Activated T-cell treated with anti-CD3 and anti-CD28 coated beads, Interleukin-2, amount 50 U/mL, for 24 hours (primary cell): ENCODE measurements at regions not wholly inside any gene's neighbourhood (a gene's known extent, or its start where the extent isn't known, plus 50 kb on each side); places are given as distances from the start of the nearest gene placed in this dataset.
"Not testable (repeated sequence)": the region's sequence is repeated elsewhere in the genome, so short reads cannot be mapped to it uniquely, and the experiment has no call there.

Source experiments
- DNase-seq: peaks from one replicate; pipeline ENCODE4 v3.0.0-alpha.2; 2020
- H3K27ac Mint-ChIP-seq: 2 replicates; pipeline ENCODE4 v1.8.0; 2020; ENCODE audit warnings: mild to moderate bottlenecking, mixed read lengths
- H3K27me3 Mint-ChIP-seq: 2 replicates; pipeline ENCODE4 v1.8.0; 2020; ENCODE audit warnings: mixed read lengths
- H3K36me3 Mint-ChIP-seq: 2 replicates; pipeline ENCODE4 v1.8.0; 2020; ENCODE audit warnings: low read depth, mixed read lengths
- H3K4me1 Mint-ChIP-seq: 2 replicates; pipeline ENCODE4 v1.8.0; 2020; ENCODE audit warnings: low read depth, mixed read lengths
- H3K4me3 Mint-ChIP-seq: 2 replicates; pipeline ENCODE4 v1.8.0; 2020; ENCODE audit warnings: mild to moderate bottlenecking, moderate library complexity, mixed read lengths
- H3K9me3 Mint-ChIP-seq: 2 replicates; pipeline ENCODE4 v1.8.0; 2020; ENCODE audit warnings: mixed read lengths

GRCh38 chr7:4523873-4524272, 158.2 kb upstream of the FOXK1 start:
- Mint-ChIP-seq H3K36me3 (no peaks in the 10 kb centered on the region), H3K27me3 (peaks cover 28% of the 10 kb centered on the region), H3K9me3 (no peaks in the 10 kb centered on the region), H3K27ac (no peak overlapping the region), H3K4me3 (no peak overlapping the region), H3K4me1 (no peaks in the 10 kb centered on the region)
- DNase-seq, result no peak

- no peaks in the 10 kb centered on the region for H3K4me1 Mint-ChIP-seq
- peaks cover 34% of the 10 kb centered on the region for H3K27me3 Mint-ChIP-seq
- H3K4me3 Mint-ChIP-seq, result no peak overlapping the region
- H3K27ac Mint-ChIP-seq, result no peak overlapping the region
- H3K36me3 Mint-ChIP-seq, result no peaks in the 10 kb centered on the region
- no peak for DNase-seq
- H3K9me3 Mint-ChIP-seq, result no peaks in the 10 kb centered on the region
Observed at GRCh38 chr7:4525884-4526283, 156.2 kb upstream of the FOXK1 start.

DNA sequence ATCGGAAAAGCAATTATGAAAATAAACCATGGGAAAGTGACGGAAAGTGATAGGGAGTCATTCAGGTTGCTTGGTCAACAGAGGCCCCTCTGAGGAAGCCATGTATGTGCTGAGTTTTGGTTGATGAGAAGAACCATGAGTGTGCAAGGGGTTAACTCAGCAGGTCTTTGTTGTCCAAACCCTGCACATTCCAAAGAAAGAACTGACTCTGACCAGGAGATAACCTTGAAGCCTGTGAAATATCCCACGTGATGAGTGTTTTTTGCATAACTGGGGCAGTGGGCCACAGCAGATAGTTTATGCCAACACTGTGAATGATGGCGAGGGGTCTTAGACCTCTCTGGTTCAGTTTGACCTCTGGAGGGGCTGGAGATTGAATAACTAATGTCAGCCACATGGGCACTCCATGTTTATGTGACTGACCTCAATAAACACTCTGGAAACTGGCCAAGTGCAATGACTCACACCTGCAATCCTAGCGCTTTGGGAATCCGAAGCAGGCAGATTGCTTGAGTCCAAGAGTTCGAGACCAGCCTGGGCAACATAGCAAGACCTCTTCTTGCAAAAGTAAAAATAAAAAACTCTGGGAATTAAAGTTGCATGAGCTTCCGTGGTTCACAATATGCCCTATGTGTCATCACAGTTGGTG, 154.0 kb upstream of the FOXK1 start:
- DNase-seq, result no peak
- H3K4me1 Mint-ChIP-seq, result no peaks in the 10 kb centered on the region
- H3K36me3 Mint-ChIP-seq, result no peaks in the 10 kb centered on the region
- no peaks in the 10 kb centered on the region for H3K9me3 Mint-ChIP-seq
- H3K4me3 Mint-ChIP-seq, result no peak overlapping the region
- H3K27me3 Mint-ChIP-seq, result peaks cover 24% of the 10 kb centered on the region
- no peak overlapping the region for H3K27ac Mint-ChIP-seq

DNA sequence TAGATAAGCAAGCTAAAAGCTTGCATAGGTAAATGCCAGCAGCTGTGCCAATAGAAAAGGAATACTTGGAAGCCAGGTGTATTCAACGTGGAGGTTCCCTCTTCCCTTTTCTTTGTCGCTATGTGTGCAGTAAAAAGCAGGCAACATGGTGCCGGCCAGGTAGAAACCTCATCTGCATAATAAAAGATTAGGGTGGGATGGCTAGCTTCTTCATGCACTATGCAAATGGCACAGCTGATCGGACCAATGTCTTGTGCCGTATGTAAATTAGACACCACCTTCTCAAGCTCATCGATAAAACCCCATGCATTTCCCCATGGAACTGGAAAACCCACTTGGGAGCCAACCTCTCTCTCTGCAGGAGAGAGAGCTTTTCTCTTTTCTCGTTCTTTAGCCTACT, 150.9 kb upstream of the FOXK1 start:
- no peak overlapping the region for H3K27ac Mint-ChIP-seq
- H3K9me3 Mint-ChIP-seq, result no peaks in the 10 kb centered on the region
- no peak for DNase-seq
- H3K36me3 Mint-ChIP-seq, result no peaks in the 10 kb centered on the region
- H3K27me3 Mint-ChIP-seq, result peaks cover 6% of the 10 kb centered on the region
- H3K4me1 Mint-ChIP-seq, result no peaks in the 10 kb centered on the region
- H3K4me3 Mint-ChIP-seq, result no peak overlapping the region

- H3K36me3 Mint-ChIP-seq, H3K27ac Mint-ChIP-seq, H3K27me3 Mint-ChIP-seq, H3K4me1 Mint-ChIP-seq, DNase-seq, H3K4me3 Mint-ChIP-seq, H3K9me3 Mint-ChIP-seq: not testable (repeated sequence)
Observed at GRCh38 chr7:4533339-4533738, 148.8 kb upstream of the FOXK1 start.

DNA sequence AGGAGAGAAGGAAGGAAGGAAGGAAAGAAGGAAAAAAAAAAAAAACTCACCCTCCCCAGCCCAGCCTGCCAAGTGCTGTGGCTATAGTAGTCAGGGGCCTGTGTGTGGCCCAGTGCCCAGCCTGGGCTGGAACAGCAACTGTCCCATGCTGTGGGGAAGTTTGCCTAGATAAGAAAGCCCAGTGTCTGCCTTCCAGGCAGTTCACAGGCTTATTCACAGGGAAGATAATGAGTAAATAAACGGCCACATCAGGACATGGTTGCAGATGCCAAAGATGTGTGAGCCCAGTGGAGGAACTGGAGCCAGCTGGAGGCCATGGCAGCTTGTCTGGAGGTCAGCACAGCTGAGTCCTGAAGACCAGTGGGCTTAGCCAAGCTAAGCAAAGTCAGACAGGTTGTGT, 132.4 kb upstream of the FOXK1 start:
- Mint-ChIP-seq H3K4me3 (no peak overlapping the region), H3K4me1 (no peaks in the 10 kb centered on the region)
- no peak for DNase-seq

GRCh38 chr7:4550117-4550516, 132.0 kb upstream of the FOXK1 start:
- Mint-ChIP-seq H3K4me3 (no peak overlapping the region), H3K9me3 (peaks cover 23% of the 10 kb centered on the region), H3K27ac (no peak overlapping the region), H3K4me1 (no peaks in the 10 kb centered on the region), H3K36me3 (no peaks in the 10 kb centered on the region), H3K27me3 (peaks cover 22% of the 10 kb centered on the region)
- no peak for DNase-seq

More for the DNA sequence above, 132.4 kb upstream of the FOXK1 start:
- Mint-ChIP-seq H3K36me3 (no peaks in the 10 kb centered on the region), H3K27ac (no peak overlapping the region), H3K9me3 (peaks cover 18% of the 10 kb centered on the region), H3K27me3 (peaks cover 22% of the 10 kb centered on the region)

- Mint-ChIP-seq H3K36me3 (no peaks in the 10 kb centered on the region), H3K4me3 (no peak overlapping the region), H3K27ac (no peak overlapping the region), H3K27me3 (peaks cover 41% of the 10 kb centered on the region), H3K9me3 (peaks cover 28% of the 10 kb centered on the region), H3K4me1 (no peaks in the 10 kb centered on the region)
- DNase-seq, result no peak
Observed at GRCh38 chr7:4552985-4553384, 129.1 kb upstream of the FOXK1 start.

GRCh38 chr7:4556868-4557793, 125.0 kb upstream of the FOXK1 start:
- peaks cover 47% of the 10 kb centered on the region for H3K27me3 Mint-ChIP-seq
- no peak for DNase-seq
- H3K4me1 Mint-ChIP-seq, result no peaks in the 10 kb centered on the region
- H3K36me3 Mint-ChIP-seq, result no peaks in the 10 kb centered on the region
- H3K4me3 Mint-ChIP-seq, result no peak overlapping the region
- H3K9me3 Mint-ChIP-seq, result peaks cover 28% of the 10 kb centered on the region
- no peak overlapping the region for H3K27ac Mint-ChIP-seq

DNA sequence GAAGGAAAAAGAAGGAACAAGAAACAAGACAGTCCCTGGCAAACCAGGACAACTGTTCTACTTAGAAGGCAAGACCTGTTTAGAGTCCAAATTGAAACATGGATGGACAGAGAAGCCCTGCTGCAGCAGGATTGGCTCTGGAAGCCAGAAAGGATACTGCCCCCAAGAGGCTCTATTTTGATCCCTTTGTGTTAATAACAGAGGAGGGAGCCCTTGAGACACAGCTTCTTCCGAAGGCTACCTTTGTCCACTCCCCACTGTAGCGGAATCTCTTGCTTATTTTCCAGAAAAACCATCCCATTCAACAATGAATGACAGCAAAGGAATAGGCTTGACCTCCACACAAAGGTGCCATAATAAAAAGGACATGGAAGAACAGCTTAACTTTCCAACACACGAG, 120.3 kb upstream of the FOXK1 start:
- no peak overlapping the region for H3K27ac Mint-ChIP-seq
- H3K4me1 Mint-ChIP-seq, result no peaks in the 10 kb centered on the region
- H3K36me3 Mint-ChIP-seq, result no peaks in the 10 kb centered on the region
- no peak overlapping the region for H3K4me3 Mint-ChIP-seq
- DNase-seq, result no peak
- H3K27me3 Mint-ChIP-seq, result peaks cover 44% of the 10 kb centered on the region
- no peaks in the 10 kb centered on the region for H3K9me3 Mint-ChIP-seq

- H3K27ac Mint-ChIP-seq, result no peak overlapping the region
- no peak for DNase-seq
- H3K27me3 Mint-ChIP-seq, result peaks cover 13% of the 10 kb centered on the region
- no peak overlapping the region for H3K4me3 Mint-ChIP-seq
- H3K4me1 Mint-ChIP-seq, result no peaks in the 10 kb centered on the region
- no peaks in the 10 kb centered on the region for H3K9me3 Mint-ChIP-seq
- H3K36me3 Mint-ChIP-seq, result no peaks in the 10 kb centered on the region
Observed at GRCh38 chr7:4566714-4567113, 115.4 kb upstream of the FOXK1 start.

GRCh38 chr7:4574851-4575250, 107.2 kb upstream of the FOXK1 start:
- Mint-ChIP-seq H3K9me3 (peaks cover 4% of the 10 kb centered on the region), H3K4me1 (no peaks in the 10 kb centered on the region), H3K27me3 (peaks cover 10% of the 10 kb centered on the region), H3K36me3 (no peaks in the 10 kb centered on the region), H3K27ac (no peak overlapping the region), H3K4me3 (no peak overlapping the region)
- no peak for DNase-seq

DNA sequence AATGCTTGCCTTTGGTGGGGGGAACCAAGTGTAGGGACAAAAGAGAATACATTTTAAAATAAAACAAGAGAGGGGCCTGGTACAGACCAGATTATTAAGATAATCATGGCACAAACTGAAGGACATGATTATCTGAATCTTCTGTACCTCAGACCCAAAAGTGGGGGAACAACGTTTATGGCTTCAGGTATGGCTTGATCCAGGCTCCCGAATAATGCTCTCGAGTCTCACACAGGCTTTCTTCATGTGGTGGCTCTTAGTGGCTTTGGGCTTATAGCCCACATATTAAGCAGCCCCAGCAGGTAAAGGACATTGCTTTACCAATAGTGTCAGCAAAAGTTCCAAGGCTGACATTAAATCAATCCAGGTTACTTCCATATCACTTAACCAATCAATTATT, 106.8 kb upstream of the FOXK1 start:
- no peak overlapping the region for H3K4me3 Mint-ChIP-seq
- peaks cover 4% of the 10 kb centered on the region for H3K9me3 Mint-ChIP-seq
- DNase-seq, result no peak
- no peaks in the 10 kb centered on the region for H3K36me3 Mint-ChIP-seq
- H3K4me1 Mint-ChIP-seq, result no peaks in the 10 kb centered on the region
- peaks cover 12% of the 10 kb centered on the region for H3K27me3 Mint-ChIP-seq
- H3K27ac Mint-ChIP-seq, result no peak overlapping the region

GRCh38 chr7:4602905-4603842, 78.9 kb upstream of the FOXK1 start:
- no peak overlapping the region for H3K4me3 Mint-ChIP-seq
- H3K36me3 Mint-ChIP-seq, result no peaks in the 10 kb centered on the region
- no peaks in the 10 kb centered on the region for H3K27me3 Mint-ChIP-seq
- no peaks in the 10 kb centered on the region for H3K4me1 Mint-ChIP-seq
- no peak for DNase-seq
- H3K9me3 Mint-ChIP-seq, result no peaks in the 10 kb centered on the region
- H3K27ac Mint-ChIP-seq, result no peak overlapping the region
